ENCODE measurements at regions not wholly inside any gene's neighbourhood (a gene's known extent, or its start where the extent isn't known, plus 50 kb on each side); places are given as distances from the start of the nearest gene placed in this dataset.

- DNase-seq, result no peak
- intact Hi-C loops (cut with micrococcal nuclease; ENCODE audit: unreplicated experiment), result no loop called here
- H3K27me3 ChIP-seq (ENCODE audit: insufficient read depth, low read depth), result peaks cover 19% of the 10 kb centered on the region; the same call in 1 of the 2 replicates
- H2AFZ ChIP-seq, result no peak overlapping the region
- no peaks in the 10 kb centered on the region for H3K36me3 ChIP-seq (ENCODE audit: low read depth)
- no peak overlapping the region for H3K27ac ChIP-seq
- ChIA-PET CTCF (no interaction called here), POLR2A (ENCODE audit: unreplicated experiment) (no interaction called here)
- no peaks in the 10 kb centered on the region; the same call in 1 of the 2 replicates for H3K9me3 ChIP-seq (ENCODE audit: insufficient read depth, low read depth)
- H3K4me2 ChIP-seq, result no peak overlapping the region
- H3K79me2 ChIP-seq (ENCODE audit: low read depth), result no peaks in the 10 kb centered on the region
- no TSS peak for BruUV-seq (replicated peaks)
- TF ChIP-seq CTCF (conservative IDR thresholded peaks at IDR 0.05) (peak; percentile 79), EZH2 (IDR thresholded peaks at IDR 0.05; ENCODE audit: low read depth) (no peak)
- no peak overlapping the region for H3K4me3 ChIP-seq
- H4K20me1 ChIP-seq (ENCODE audit: insufficient read depth), result no peaks in the 10 kb centered on the region
- H3K9me2 ChIP-seq (ENCODE audit: insufficient read depth), result no peaks in the 10 kb centered on the region
- no peaks in the 10 kb centered on the region for H3F3A ChIP-seq (ENCODE audit: insufficient read depth, low read depth)
- no peaks in the 10 kb centered on the region for H3K4me1 ChIP-seq (replicated peaks; ENCODE audit: insufficient read depth)
These were observed 194.1 kb downstream of the SS18 start for GRCh38 chr18:25896178-25896780.

- BruUV-seq (replicated peaks), result no TSS peak
- Histone ChIP-seq H3K27ac (no peak overlapping the region), H4K20me1 (ENCODE audit: insufficient read depth) (no peaks in the 10 kb centered on the region), H3K9me3 (ENCODE audit: insufficient read depth, low read depth) (no peaks in the 10 kb centered on the region; the same call in 1 of the 2 replicates), H2AFZ (no peak overlapping the region), H3K36me3 (ENCODE audit: low read depth) (no peaks in the 10 kb centered on the region), H3K9me2 (ENCODE audit: insufficient read depth) (no peaks in the 10 kb centered on the region), H3K79me2 (ENCODE audit: low read depth) (no peaks in the 10 kb centered on the region), H3K4me2 (no peak overlapping the region), H3F3A (ENCODE audit: insufficient read depth, low read depth) (no peaks in the 10 kb centered on the region), H3K4me1 (replicated peaks; ENCODE audit: insufficient read depth) (no peaks in the 10 kb centered on the region), H3K4me3 (no peak overlapping the region), H3K27me3 (ENCODE audit: insufficient read depth, low read depth) (peaks cover 21% of the 10 kb centered on the region; the same call in 1 of the 2 replicates)
- CTCF ChIA-PET, result interaction anchor here (0.7 kb wide), 1 partner anchor 596 kb away, joined by 3 read pairs; no protein-coding TSS in a partner anchor
- DNase-seq, result no peak
- TF ChIP-seq EZH2 (IDR thresholded peaks at IDR 0.05; ENCODE audit: low read depth) (no peak), CTCF (conservative IDR thresholded peaks at IDR 0.05) (no peak)
- POLR2A ChIA-PET (ENCODE audit: unreplicated experiment), result no interaction called here
- intact Hi-C loops (cut with micrococcal nuclease; ENCODE audit: unreplicated experiment), result no loop called here
These were observed 194.9 kb downstream of the SS18 start for GRCh38 chr18:25895518-25895917.

GRCh38 chr18:25886283-25886682 lies 204.1 kb downstream of the SS18 start:
- intact Hi-C loops (cut with micrococcal nuclease; ENCODE audit: unreplicated experiment), result no loop called here
- no peaks in the 10 kb centered on the region for H3F3A ChIP-seq (ENCODE audit: insufficient read depth, low read depth)
- DNase-seq, result no peak
- no peaks in the 10 kb centered on the region for H3K79me2 ChIP-seq (ENCODE audit: low read depth)
- H3K36me3 ChIP-seq (ENCODE audit: low read depth), result no peaks in the 10 kb centered on the region
- no peak overlapping the region for H2AFZ ChIP-seq
- H3K27ac ChIP-seq, result no peak overlapping the region
- POLR2A ChIA-PET (ENCODE audit: unreplicated experiment), result no interaction called here
- H3K9me3 ChIP-seq (ENCODE audit: insufficient read depth, low read depth), result no peaks in the 10 kb centered on the region
- no TSS peak for BruUV-seq (replicated peaks)
- H4K20me1 ChIP-seq (ENCODE audit: insufficient read depth), result no peaks in the 10 kb centered on the region
- peaks cover 2% of the 10 kb centered on the region; the same call in 1 of the 2 replicates for H3K27me3 ChIP-seq (ENCODE audit: insufficient read depth, low read depth)
- H3K4me1 ChIP-seq (replicated peaks; ENCODE audit: insufficient read depth), result no peaks in the 10 kb centered on the region
- H3K4me2 ChIP-seq, result no peak overlapping the region
- CTCF ChIA-PET, result no interaction called here
- no peaks in the 10 kb centered on the region for H3K9me2 ChIP-seq (ENCODE audit: insufficient read depth)
- TF ChIP-seq EZH2 (IDR thresholded peaks at IDR 0.05; ENCODE audit: low read depth) (no peak), CTCF (conservative IDR thresholded peaks at IDR 0.05) (no peak)
- H3K4me3 ChIP-seq, result no peak overlapping the region

Data from PC-9 (cell line).